ENCODE measurements at regions not wholly inside any gene's neighbourhood (a gene's known extent, or its start where the extent isn't known, plus 50 kb on each side); places are given as distances from the start of the nearest gene placed in this dataset.

- no peak for DNase-seq
These were observed 254.4 kb upstream of the PMEPA1 start for GRCh38 chr20:57964011-57964862.

DNA sequence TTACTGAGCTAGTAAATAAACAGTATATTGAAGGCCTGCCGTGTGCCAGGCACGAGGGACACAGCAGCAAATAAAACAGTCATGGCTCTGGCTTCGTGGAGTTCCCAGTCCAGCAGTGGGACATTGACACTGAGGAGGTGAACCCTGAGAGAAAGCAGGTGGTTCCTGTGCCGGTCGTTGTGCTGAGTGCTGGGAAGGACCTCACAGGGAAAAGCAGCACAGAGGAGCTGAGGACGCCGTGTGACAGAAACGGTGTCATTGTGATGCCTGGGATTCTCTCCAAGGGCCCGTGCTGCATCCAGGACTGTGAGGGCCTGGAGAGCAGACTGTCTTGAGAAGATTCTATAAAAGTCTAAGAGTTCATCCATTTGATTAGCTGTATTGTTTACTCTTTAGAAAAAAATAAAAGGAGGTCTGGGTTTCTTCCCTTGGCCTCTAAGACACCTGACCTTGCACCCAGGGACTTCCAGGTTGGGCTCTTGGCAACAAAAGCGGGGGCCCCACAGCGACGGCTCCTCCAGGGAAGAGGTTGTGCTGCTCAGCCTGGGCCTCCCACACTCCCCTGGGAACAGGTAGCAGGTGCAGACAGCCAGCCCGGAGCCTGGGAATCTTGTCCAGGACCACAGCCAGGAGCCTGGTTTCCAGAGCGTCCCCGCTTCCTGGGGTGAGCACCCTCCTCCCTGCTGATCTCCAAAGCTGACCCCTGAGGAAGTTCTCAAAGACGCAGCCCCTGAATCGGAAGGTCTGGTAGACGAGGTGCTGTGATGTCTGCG is 251.2 kb upstream of the PMEPA1 start:
- DNase-seq: no peak

GRCh38 chr20:57959589-57959988 is 249.8 kb upstream of the PMEPA1 start:
- no peak for DNase-seq

- DNase-seq: no peak
These were observed 249.2 kb upstream of the PMEPA1 start for GRCh38 chr20:57959018-57959417.

GRCh38 chr20:57958050-57958420 is 248.2 kb upstream of the PMEPA1 start:
- no peak for DNase-seq

DNA sequence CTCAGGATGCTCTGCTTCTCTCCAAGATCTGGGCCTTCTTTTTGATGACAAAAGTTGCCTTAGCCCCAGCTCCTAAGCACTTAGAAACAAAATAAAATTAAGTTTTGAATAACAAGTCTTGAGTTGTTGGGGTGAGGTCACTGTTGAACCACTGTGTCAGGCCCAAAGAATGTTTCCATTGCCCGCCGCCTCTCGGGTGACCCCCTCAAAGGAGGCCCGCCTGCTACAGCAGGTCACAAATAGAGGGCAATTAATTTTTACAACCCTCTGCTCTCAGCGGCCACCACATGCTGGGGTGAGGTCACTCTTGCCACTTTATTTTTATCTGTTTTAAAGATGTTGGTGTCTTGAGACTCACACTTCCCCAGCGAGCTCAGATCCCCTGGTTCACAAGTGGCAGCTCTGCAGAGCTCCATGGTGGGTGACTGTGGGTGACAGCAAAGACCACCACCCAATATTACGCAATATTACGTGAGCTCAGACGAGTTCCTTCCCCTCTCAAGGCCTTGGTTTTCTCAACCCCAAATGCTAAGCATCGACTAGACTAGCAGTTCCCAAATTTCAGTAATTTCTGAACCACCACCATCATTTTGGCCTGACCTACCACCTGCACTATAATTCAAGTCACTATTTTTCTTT is 247.7 kb upstream of the PMEPA1 start:
- no peak for DNase-seq

- DNase-seq: peak; percentile 62
These were observed 243.8 kb upstream of the PMEPA1 start for GRCh38 chr20:57953638-57954037.

- DNase-seq: no peak
These were observed 242.3 kb upstream of the PMEPA1 start for GRCh38 chr20:57952136-57952535.

DNA sequence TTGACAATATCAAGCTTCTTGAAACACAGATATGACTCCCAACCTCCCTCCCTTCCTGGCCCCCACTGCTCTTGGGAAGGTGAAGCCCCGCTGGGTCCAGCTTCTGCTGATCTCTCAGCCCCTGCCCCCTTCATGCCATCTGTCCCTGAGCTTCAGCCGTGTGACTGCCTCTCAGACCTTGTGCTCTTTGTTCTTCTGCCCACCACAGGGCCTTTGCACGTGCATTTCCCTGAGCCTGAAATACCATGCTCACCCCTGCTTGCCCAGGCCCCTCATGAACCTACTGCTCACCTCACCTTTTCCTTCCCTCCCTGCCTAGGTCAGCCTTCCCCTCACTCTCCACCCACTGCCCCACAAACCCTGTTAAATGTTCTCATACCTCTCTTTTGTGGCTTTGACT is 241.7 kb upstream of the PMEPA1 start:
- no peak for DNase-seq

DNA sequence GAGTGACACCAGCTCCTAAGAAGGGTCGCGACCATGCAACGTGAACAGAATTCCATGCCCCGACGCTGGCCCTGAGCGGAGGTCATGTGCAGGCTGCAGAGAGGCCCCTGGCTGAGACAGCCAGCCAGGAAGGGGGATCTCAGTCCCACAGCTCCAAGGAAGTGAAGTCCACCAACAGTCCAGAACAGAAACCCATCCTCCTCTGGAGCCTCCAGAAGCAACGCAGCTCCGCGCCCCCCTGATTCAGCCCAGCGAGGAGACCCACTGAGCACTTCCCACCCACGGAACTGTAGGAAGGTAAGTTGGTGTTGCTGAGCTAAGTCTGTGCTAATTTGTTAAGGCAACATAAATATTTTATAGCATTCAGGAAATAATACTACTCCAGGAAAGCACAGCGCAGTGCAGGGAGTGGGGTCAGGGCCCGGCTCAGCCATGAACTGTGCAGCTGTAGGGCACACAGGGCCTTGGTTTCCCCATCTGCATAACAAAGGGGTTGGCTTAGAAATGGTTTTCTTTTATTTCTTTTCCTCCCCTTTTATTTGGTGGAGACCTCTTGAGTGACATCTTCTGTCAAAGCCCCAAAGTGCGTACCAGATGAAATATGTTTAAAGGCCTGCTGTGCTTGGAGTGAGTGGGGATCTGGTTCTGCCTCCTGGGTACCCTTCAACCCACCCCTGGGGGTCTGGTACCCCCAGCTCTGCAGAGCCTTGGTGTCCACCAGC is 241.1 kb upstream of the PMEPA1 start:
- no peak for DNase-seq

GRCh38 chr20:57948180-57948955 is 238.6 kb upstream of the PMEPA1 start:
- no peak for DNase-seq

DNA sequence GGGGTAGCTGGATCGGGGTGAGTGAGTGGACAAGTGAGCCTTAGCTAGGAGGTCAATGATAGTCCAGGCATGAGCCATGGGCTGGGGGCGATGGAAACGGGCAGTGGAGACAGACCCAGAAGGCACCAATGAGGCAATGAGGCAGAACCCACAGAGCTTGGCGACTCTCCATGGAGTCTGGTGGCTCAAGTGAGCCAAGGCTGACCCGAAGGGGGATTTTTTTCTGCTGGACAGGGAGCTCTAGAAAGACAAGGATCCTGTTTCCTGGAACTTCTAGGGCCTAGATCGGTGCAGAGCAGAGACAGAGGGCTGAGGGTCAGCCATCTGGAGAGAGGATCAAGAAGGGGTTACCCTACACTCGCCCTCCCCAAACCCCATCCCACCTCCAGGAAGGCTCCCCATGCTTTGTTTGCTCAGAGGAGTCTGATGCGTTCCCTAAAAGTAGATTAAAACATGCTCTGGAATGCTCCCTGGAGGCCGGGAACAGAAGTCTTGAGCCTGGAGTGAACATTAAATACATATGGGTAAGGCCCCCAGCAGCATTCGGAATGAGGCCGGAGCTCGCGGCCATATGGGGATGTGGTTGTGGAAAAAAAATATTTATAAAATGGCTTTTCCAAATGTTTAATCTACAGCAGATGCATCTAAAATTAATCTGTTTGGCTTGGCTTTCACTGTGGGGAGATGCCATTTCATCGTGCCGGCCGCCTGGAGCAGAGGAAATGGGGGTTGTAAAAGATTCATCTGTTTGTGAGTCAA is 237.8 kb upstream of the PMEPA1 start:
- DNase-seq: peak; percentile 96

DNA sequence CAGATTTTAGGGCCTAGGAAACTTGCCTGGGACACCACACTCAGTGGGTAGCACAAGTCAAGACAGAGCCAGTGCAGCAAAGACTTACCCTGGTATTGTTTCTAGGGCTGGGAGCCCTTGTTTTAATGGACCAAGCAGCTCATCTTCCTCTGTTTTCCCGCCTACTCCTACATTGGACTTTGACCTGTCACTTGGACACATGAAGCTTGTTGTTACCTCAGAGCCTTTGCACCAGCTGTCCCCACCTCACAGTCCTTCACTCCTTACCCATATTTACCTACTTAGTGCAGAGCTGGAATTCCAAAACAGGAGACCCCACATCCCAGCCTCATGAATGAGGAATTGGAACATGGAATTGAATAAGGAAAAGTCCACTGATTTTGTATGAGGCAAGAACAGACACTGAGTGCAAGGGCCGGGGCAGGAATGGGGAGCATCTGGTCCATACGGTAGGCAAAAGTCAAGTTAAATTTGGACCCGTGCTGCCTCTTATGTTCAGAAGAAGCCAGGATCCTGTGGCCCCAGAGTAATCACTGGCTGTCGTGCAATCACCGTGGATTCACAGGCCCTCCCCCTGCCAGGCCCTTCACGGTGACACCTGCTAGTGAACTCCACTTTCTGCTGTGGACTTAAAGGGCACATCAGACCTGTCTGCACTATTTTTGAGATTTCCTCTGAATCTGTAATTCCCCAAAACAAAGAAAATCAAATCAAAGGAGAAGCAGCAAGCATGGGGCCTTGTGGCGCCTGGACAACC is 236.9 kb upstream of the PMEPA1 start:
- DNase-seq: no peak

DNA sequence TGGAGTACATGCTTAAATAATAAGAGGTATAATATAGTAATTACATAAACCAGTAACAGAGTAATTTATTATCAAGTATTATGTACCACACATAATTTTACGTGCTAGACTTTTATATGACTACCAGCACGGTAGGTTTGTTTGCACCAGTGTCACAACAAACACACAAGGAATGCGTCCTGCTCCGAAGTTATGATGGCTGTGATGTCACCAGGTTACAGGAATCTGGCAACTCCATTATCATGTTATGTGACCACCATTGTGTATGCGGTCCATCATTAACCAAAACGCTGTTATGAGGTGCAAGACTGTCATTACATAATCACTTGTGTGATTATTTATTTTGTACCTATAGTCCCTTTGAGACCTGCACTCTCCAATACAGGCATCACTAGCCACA is 235.2 kb upstream of the PMEPA1 start:
- no peak for DNase-seq

DNA sequence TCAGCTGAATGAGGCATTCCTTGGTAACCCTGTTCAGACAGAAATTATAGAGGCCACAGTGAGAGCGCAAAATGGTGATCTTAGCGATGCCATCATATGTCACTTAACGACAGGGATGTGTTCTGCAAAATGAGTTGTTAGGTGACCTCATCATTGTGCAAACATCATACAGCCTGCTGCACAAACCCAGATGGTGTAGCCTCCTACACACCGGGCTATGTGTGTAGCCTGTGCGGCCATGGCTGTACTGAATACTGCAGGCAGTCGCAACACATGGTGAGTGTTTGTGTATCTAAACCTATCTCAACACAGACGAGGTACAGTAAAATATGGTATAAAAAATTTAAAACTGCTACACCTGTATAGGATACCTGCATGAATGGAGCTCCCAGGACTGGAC is 234.1 kb upstream of the PMEPA1 start:
- no peak for DNase-seq

GRCh38 chr20:57943291-57943690 is 233.5 kb upstream of the PMEPA1 start:
- no peak for DNase-seq

DNA sequence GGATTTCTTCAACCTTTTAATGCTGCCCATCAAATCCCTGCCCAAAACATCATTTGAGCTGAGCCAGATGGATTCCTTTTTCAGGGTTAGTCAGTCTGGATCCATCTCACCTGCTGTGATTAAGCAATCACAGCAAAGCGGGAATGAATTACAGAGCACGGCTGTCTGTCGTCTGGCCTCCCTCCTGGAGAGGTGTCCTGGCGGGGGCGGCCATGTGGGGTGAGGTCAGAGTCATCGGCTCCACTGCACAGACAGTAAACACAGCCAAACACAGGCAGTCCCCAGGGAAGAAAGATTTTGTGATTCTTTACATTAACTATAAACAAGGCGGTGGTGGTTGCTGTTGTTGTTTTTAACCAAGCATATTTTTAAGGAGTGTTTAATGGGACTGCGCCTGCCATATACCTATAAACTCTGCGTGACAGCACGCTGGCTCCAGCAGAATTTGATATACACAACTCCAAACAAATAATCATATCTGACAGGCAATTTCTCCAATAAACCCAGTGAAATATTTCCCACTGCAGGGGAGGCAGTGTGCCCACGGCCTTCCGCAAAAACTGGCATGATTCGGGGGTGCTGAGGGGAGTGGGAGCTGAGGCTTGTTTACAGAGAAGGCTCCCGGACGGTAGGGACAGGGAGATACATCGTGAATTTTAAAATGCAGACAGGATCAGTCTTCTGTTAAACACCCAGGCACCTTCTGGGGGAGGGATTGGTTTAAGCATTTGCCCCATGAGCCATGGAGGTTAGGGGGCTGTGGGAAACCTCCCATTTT is 232.0 kb upstream of the PMEPA1 start:
- DNase-seq: no peak

DNA sequence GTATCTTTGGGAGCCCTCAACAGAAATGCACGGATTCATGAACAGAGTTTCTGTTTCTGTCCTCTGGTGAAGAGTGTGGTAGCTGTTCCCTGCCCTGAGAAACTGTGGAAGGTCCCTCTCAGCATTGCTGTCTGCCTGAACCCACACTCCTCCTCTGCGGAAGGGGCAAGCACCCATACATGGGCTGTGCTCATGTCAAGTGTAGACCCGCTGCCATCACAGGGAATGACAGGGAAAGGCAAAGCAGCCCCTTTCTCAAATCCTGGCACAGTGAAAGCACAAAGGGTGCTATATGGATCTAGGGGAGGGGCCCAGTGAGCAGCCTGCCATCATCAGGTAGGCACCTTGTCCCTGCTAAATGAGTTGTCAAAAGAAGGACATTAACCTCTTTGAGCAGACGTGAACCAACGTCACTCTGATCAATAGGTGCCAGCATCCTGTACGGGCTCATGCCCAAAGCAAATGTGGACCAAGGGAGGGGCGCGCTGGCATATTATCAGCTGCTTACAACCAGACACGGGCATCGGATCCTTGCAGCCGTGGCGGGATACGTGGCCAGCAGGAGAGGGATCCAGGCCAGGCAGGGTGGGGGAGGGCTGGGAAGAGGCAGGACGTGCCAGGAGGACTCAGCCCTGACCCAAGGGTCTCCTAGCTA is 231.2 kb upstream of the PMEPA1 start:
- DNase-seq: no peak

DNA sequence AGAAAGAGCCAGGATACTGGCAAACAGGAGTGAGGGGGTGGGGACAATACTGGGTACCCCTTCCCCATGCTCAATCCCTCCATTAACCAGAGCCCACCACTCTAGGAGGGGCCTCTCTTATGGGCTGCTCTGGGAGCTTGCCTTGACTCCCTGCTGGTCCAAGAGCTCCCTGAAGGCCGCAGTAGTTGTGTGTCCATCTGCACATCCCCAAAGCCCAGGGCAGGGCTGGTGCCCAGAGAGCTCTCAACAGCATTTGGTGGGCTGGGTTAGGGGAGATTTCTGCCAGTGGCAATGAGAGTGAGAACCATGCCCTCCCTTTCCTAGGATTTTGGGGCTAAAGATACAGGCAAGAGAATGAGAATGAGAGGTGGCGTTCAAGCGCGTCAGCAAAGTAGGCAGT is 230.6 kb upstream of the PMEPA1 start:
- no peak for DNase-seq
